ENCODE measurements at regions not wholly inside any gene's neighbourhood (a gene's known extent, or its start where the extent isn't known, plus 50 kb on each side); places are given as distances from the start of the nearest gene placed in this dataset.

DNA sequence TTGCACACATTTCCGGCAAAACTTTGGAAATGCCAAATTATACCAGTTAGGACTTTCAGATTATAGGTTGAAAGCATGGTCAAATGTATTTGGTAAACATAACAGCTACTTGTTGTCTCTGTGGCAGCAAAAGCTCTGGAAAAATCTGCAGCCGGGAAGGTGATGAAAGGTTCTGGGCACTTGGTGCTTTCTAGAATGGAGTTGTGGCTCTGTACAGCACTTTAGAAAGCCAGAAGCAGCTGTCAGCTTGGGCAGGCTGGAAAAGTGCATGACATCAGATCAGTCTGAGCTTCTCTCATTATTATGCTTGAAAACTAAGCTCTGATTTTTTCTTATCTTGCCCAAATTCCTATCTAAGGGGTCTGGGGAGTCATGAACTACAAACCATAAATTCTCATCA is 118.6 kb upstream of the MAST4 start:
- TF ChIP-seq, protein P1, sequence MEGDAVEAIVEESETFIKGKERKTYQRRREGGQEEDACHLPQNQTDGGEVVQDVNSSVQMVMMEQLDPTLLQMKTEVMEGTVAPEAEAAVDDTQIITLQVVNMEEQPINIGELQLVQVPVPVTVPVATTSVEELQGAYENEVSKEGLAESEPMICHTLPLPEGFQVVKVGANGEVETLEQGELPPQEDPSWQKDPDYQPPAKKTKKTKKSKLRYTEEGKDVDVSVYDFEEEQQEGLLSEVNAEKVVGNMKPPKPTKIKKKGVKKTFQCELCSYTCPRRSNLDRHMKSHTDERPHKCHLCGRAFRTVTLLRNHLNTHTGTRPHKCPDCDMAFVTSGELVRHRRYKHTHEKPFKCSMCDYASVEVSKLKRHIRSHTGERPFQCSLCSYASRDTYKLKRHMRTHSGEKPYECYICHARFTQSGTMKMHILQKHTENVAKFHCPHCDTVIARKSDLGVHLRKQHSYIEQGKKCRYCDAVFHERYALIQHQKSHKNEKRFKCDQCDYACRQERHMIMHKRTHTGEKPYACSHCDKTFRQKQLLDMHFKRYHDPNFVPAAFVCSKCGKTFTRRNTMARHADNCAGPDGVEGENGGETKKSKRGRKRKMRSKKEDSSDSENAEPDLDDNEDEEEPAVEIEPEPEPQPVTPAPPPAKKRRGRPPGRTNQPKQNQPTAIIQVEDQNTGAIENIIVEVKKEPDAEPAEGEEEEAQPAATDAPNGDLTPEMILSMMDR (IDR thresholded peaks at IDR 0.05) = no peak
- TF ChIP-seq POLR2A (IDR thresholded peaks at IDR 0.05) = no peak

Data from ovary (tissue), 3 donors.